Choroid plexus epithelial cell (primary cell): ENCODE measurements at regions not wholly inside any gene's neighbourhood (a gene's known extent, or its start where the extent isn't known, plus 50 kb on each side); places are given as distances from the start of the nearest gene placed in this dataset.
A peak's percentile ranks its signal among the peaks of the same experiment; 100 is the strongest.

ENCODE experiments used
- DNase-seq: peaks from one replicate; pipeline ENCODE4 v3.0.0-alpha.2; 2010; ENCODE audit warnings: low read depth
- H3K4me3 ChIP-seq: 2 replicates; pipeline ENCODE4 v1.5.1; 2011; ENCODE audit warnings: low read depth, mild to moderate bottlenecking, control low read depth, low read length, moderate library complexity
- TF ChIP-seq, protein P1 (sequence below): conservative IDR thresholded peaks from 2 replicates; pipeline ENCODE4 v1.5.1; 2011; ENCODE audit warnings: low read depth, mild to moderate bottlenecking, control low read depth, inconsistent platforms, low read length, moderate library complexity

DNA sequence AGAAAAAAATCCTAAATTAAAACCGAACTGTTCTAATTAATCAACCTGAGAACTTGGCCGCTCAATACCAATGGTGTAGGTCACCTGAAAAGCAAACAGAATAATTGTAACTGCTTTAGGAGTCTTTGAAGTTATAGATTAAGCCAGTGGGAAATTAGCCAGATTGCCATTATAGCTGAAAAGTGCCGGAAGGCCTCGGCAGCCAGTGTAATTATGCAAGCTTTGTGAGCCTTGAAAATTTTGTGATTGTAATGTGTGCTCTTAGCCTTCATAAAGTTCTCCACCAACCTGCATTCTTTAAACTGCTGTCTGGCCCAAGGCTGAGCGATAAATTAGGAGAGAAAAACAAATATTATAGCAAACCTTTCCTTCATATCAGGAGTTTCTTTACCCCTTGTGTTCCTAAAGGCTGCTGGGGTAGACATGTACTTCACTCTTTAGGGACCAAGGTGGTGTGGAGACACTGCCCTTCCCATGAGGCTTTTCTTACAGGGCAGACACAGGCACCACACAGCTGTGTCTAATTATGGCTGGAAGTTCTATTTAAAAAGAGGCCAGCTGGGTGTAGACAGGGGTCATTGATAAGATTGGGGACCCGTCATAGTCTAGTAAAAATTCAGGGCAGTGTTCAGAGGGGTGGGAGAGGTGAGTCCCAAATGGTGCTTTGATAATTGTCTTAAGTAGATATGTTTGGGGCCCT is 991.2 kb downstream of the FLRT2 start:
- no peak overlapping the region for H3K4me3 ChIP-seq
- TF ChIP-seq, protein P1, sequence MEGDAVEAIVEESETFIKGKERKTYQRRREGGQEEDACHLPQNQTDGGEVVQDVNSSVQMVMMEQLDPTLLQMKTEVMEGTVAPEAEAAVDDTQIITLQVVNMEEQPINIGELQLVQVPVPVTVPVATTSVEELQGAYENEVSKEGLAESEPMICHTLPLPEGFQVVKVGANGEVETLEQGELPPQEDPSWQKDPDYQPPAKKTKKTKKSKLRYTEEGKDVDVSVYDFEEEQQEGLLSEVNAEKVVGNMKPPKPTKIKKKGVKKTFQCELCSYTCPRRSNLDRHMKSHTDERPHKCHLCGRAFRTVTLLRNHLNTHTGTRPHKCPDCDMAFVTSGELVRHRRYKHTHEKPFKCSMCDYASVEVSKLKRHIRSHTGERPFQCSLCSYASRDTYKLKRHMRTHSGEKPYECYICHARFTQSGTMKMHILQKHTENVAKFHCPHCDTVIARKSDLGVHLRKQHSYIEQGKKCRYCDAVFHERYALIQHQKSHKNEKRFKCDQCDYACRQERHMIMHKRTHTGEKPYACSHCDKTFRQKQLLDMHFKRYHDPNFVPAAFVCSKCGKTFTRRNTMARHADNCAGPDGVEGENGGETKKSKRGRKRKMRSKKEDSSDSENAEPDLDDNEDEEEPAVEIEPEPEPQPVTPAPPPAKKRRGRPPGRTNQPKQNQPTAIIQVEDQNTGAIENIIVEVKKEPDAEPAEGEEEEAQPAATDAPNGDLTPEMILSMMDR, result no peak
- no peak for DNase-seq

DNA sequence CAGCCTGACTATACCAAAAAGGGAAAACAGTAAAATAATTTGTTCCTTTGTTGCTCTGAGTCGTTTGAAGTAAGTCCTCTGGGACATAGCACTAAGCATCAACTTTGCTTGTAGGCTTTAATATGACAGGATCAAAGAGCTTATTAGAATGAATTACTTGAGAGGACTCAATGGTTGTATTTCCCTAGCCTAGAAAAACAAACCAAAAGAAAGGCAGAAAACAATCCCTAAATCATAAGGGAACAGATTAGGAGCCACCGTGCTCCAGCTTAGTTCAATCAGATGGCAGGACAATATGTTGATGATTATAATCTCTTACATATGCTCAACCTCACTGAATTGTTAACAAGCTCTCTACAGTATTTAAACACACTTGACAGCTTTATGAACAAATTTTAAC is 988.4 kb downstream of the FLRT2 start:
- H3K4me3 ChIP-seq, result no peak overlapping the region
- TF ChIP-seq, protein P1, result no peak
- DNase-seq, result no peak

DNA sequence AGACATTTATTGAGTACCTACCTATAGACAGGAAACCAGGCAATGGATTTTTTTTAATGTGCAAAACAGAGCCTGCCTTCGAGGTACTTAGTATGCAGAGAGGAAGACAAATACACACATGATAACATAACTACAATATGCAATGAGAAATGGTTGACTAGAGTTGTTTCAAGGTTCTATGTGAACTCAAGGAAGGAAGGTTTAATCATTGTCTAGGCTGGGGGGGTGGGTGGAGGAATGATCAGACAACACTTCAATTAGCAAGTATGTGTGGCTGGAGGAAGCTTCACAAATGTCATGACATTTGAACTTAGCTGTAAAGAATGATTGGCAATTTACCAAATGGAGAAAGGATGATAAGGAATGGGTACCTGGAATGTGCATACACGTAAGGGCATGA is 985.3 kb downstream of the FLRT2 start:
- no peak overlapping the region for H3K4me3 ChIP-seq
- DNase-seq, result no peak
- TF ChIP-seq, protein P1, result no peak

DNA sequence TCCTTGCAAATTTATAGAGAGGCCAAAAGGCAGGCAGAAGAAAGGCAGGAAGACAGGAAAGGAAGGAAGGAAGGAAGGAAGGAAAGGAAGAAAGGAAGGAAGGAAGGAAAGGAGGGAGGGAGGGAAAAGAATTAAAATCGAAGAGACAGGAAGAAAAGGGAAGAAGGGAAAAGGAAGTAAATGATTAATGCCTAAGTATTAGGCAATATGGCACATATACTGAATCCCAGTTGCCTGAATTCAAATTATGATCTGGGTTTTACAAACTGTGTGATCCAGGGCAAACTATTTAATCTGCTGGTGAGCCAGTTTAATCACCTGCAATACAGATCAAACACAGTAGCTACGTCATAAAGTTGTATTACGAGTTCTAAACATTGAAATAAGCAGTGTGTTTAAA is 983.6 kb downstream of the FLRT2 start:
- TF ChIP-seq, protein P1, result no peak
- H3K4me3 ChIP-seq, result no peak overlapping the region
- DNase-seq, result no peak

DNA sequence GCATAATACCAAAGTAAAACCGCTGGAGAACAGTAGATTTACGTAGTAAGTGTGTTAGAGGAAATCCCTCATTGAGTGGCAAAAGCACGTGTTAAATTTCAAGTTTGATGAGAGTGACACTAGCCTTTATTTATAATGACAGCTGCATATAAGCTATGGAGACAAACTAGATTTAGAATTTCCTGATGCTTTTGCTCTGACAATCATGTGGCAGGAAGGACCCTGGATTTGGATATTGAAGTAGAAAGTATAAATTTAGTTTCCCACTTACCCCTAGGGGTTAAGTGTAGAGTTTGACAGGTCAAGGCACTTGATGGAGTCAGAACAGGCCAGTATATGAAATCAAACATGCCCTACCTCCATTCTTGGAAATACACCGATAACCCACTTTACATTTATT is 983.1 kb downstream of the FLRT2 start:
- TF ChIP-seq, protein P1, result no peak
- DNase-seq, result no peak
- H3K4me3 ChIP-seq, result no peak overlapping the region

DNA sequence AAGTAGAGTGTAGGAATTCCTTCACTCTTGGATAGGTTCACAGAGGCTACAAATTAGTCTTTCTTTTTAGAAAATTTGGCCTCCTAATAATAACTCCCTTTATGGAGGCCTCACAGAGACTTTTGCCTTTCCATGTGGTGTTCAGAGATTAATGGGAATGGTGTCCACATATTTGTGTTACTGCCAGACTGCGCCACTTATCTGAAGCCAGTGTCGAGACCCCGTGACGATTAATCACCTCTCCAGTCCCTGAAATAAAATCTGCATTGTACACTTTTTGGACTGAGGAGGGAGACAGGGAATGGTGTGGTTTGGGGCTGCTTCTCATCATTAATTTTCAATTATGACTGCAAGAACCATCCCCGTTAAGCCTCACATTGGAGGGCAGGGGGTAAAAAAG is 980.5 kb downstream of the FLRT2 start:
- TF ChIP-seq, protein P1, result no peak
- DNase-seq, result no peak
- no peak overlapping the region for H3K4me3 ChIP-seq

DNA sequence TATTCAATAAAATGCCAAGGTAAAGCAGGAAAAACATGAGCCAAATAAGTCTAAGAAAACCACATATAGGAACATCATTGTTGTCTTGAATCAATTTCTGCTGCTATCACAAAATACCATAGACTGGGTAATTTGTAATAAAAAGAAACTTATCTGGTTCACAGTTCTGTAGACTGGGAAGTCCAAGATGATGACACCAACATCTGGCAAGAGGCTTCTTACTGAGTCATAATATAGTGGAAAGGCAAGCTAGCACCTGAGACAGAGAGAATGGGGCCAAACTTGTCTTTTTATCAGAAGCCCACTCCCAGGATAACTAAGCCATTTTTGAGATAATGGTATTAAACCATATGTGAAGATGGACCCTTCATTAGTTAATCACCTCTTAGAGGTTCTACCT is 975.9 kb downstream of the FLRT2 start:
- H3K4me3 ChIP-seq, result no peak overlapping the region
- TF ChIP-seq, protein P1, result no peak
- peak; percentile 8 for DNase-seq
